ENCODE measurements at regions not wholly inside any gene's neighbourhood (a gene's known extent, or its start where the extent isn't known, plus 50 kb on each side); places are given as distances from the start of the nearest gene placed in this dataset.
"Not testable (repeated sequence)": the region's sequence is repeated elsewhere in the genome, so short reads cannot be mapped to it uniquely, and the experiment has no call there.

GRCh38 chr21:22762463-22762862 lies 1764.3 kb downstream of the NCAM2 start:
- DNase-seq (ENCODE audit: low read depth) = no peak

GRCh38 chr21:22763442-22763841 lies 1765.2 kb downstream of the NCAM2 start:
- DNase-seq (ENCODE audit: low read depth) = no peak

- DNase-seq (ENCODE audit: low read depth) = no peak
These were observed 1766.0 kb downstream of the NCAM2 start for GRCh38 chr21:22764222-22764621.

GRCh38 chr21:22791376-22791775 lies 1793.2 kb downstream of the NCAM2 start:
- no peak for DNase-seq (ENCODE audit: low read depth)

- DNase-seq (ENCODE audit: low read depth) = peak; percentile 32
These were observed 1793.9 kb downstream of the NCAM2 start for GRCh38 chr21:22791986-22792560.

- no peak for DNase-seq (ENCODE audit: low read depth)
These were observed 1796.9 kb downstream of the NCAM2 start for GRCh38 chr21:22795091-22795490.

GRCh38 chr21:22795644-22796043 lies 1797.4 kb downstream of the NCAM2 start:
- no peak for DNase-seq (ENCODE audit: low read depth)

- no peak for DNase-seq (ENCODE audit: low read depth)
These were observed 1797.9 kb downstream of the NCAM2 start for GRCh38 chr21:22796147-22796546.

- no peak for DNase-seq (ENCODE audit: low read depth)
These were observed 1805.9 kb downstream of the NCAM2 start for GRCh38 chr21:22804151-22804550.

GRCh38 chr21:22806278-22806677 lies 1808.1 kb downstream of the NCAM2 start:
- DNase-seq (ENCODE audit: low read depth) = no peak

GRCh38 chr21:22813201-22813600 lies 1815.0 kb downstream of the NCAM2 start:
- DNase-seq (ENCODE audit: low read depth) = no peak

GRCh38 chr21:22818681-22819485 lies 1820.7 kb downstream of the NCAM2 start:
- not testable (repeated sequence) for DNase-seq (ENCODE audit: low read depth)

GRCh38 chr21:22827422-22827821 lies 1829.2 kb downstream of the NCAM2 start:
- no peak for DNase-seq (ENCODE audit: low read depth)

- DNase-seq (ENCODE audit: low read depth) = no peak
These were observed 1844.7 kb downstream of the NCAM2 start for GRCh38 chr21:22842875-22843274.

- no peak for DNase-seq (ENCODE audit: low read depth)
These were observed 1857.4 kb downstream of the NCAM2 start for GRCh38 chr21:22855581-22855980.

- DNase-seq (ENCODE audit: low read depth) = no peak
These were observed 1873.5 kb downstream of the NCAM2 start for GRCh38 chr21:22871692-22872091.

GRCh38 chr21:22880573-22880972 lies 1882.4 kb downstream of the NCAM2 start:
- no peak for DNase-seq (ENCODE audit: low read depth)

- DNase-seq (ENCODE audit: low read depth) = no peak
These were observed 1882.9 kb downstream of the NCAM2 start for GRCh38 chr21:22881131-22881530.

GRCh38 chr21:22885079-22885478 lies 1886.9 kb downstream of the NCAM2 start:
- DNase-seq (ENCODE audit: low read depth) = no peak

- no peak for DNase-seq (ENCODE audit: low read depth)
These were observed 1887.4 kb downstream of the NCAM2 start for GRCh38 chr21:22885614-22886013.

GRCh38 chr21:22889445-22889844 lies 1891.2 kb downstream of the NCAM2 start:
- DNase-seq (ENCODE audit: low read depth) = no peak

- no peak for DNase-seq (ENCODE audit: low read depth)
These were observed 1892.4 kb downstream of the NCAM2 start for GRCh38 chr21:22890656-22891055.

GRCh38 chr21:22892028-22892427 lies 1893.8 kb downstream of the NCAM2 start:
- DNase-seq (ENCODE audit: low read depth) = no peak

GRCh38 chr21:22892740-22893139 lies 1894.5 kb downstream of the NCAM2 start:
- DNase-seq (ENCODE audit: low read depth) = no peak
